ENCODE measurements at regions not wholly inside any gene's neighbourhood (a gene's known extent, or its start where the extent isn't known, plus 50 kb on each side); places are given as distances from the start of the nearest gene placed in this dataset.

DNA sequence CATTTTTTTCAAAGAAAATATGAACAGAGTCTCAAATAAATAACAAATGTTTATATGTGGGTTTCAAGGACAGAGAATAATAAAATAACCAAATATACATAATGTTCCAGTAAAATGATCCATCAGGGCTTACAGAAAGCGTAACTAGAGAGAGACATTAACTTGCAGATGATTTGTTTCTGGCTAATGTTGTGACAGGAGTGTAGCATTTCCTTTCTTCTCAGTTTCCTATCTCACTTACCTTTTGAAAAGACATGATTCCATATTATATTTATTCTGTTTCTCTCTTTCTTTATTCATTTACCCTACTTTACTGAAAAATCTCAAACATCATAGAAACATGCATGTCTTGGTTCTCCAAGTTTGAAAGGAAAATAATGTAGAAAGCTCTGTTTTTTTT, 451.3 kb upstream of the CDH9 start:
- CTCF ChIA-PET, result no interaction called here
- H3K4me3 ChIP-seq (ENCODE audit: low read length), result no peak overlapping the region
- POLR2A ChIA-PET, result no interaction called here

DNA sequence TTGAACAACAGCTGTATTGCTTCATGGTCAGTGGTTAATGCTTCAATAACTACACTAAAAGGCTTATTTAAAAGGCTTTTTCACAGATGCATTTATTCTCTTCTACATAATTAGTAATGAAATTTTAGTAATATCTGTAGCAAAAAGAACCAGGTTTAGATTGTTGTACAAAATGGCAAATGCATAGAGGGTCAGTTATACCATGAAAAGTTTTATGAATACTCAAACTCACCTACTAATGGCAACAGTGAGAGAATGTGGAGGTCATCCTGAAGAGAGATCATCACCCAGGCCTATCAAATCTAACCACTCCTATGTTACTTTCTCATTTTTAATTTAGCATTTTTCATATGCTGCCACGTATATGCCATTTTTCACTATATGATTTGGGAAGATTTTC, 444.3 kb upstream of the CDH9 start:
- Mint-ChIP-seq H3K27ac (no peak overlapping the region), H3K9me3 (peaks cover 5% of the 10 kb centered on the region), H3K36me3 (ENCODE audit: low read depth) (no peaks in the 10 kb centered on the region), H3K27me3 (no peaks in the 10 kb centered on the region), H3K4me3 (no peak overlapping the region), H3K4me1 (ENCODE audit: low read depth) (no peaks in the 10 kb centered on the region)
- intact Hi-C loops (cut with DNase I, micrococcal nuclease), result no loop called here
- Histone ChIP-seq H3K4me3 (ENCODE audit: low read length) (no peak overlapping the region), H3K27ac (ENCODE audit: low read depth in 1 of 2, low read length in 2 of 2) (no peak overlapping the region), H3K9me3 (ENCODE audit: control insufficient read depth in 1 of 2, insufficient read depth in 1 of 2, low read length in 2 of 2) (peaks cover 0 to 5% of the 10 kb centered on the region in 2 experiments), H3K4me1 (ENCODE audit: insufficient read depth, low read length) (no peaks in the 10 kb centered on the region), H3K36me3 (ENCODE audit: insufficient read depth, low read length) (no peaks in the 10 kb centered on the region), H3K27me3 (ENCODE audit: control insufficient read depth in 1 of 2, insufficient read depth in 2 of 2, low read length in 2 of 2) (no peaks in the 10 kb centered on the region)
- ChIA-PET CTCF (no interaction called here), POLR2A (no interaction called here)
- DNase-seq (no peak), ATAC-seq (ENCODE audit: poor library complexity) (no peak)
- TF ChIP-seq, protein P1, sequence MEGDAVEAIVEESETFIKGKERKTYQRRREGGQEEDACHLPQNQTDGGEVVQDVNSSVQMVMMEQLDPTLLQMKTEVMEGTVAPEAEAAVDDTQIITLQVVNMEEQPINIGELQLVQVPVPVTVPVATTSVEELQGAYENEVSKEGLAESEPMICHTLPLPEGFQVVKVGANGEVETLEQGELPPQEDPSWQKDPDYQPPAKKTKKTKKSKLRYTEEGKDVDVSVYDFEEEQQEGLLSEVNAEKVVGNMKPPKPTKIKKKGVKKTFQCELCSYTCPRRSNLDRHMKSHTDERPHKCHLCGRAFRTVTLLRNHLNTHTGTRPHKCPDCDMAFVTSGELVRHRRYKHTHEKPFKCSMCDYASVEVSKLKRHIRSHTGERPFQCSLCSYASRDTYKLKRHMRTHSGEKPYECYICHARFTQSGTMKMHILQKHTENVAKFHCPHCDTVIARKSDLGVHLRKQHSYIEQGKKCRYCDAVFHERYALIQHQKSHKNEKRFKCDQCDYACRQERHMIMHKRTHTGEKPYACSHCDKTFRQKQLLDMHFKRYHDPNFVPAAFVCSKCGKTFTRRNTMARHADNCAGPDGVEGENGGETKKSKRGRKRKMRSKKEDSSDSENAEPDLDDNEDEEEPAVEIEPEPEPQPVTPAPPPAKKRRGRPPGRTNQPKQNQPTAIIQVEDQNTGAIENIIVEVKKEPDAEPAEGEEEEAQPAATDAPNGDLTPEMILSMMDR (IDR thresholded peaks at IDR 0.05), result no peak

More for the DNA sequence above, 451.3 kb upstream of the CDH9 start:
- H3K36me3 Mint-ChIP-seq (ENCODE audit: low read depth), result no peaks in the 10 kb centered on the region
- H3K27me3 Mint-ChIP-seq, result no peaks in the 10 kb centered on the region
- no peak overlapping the region for H3K27ac Mint-ChIP-seq
- peaks cover 5 to 10% of the 10 kb centered on the region in 2 experiments for H3K9me3 ChIP-seq (ENCODE audit: control insufficient read depth in 1 of 2, insufficient read depth in 1 of 2, low read length in 2 of 2)
- no peaks in the 10 kb centered on the region for H3K36me3 ChIP-seq (ENCODE audit: insufficient read depth, low read length)
- ATAC-seq (ENCODE audit: poor library complexity) (no peak), DNase-seq (no peak)
- TF ChIP-seq, protein P1 (IDR thresholded peaks at IDR 0.05), result no peak
- H3K27ac ChIP-seq (ENCODE audit: low read depth in 1 of 2, low read length in 2 of 2), result no peak overlapping the region
- H3K27me3 ChIP-seq (ENCODE audit: control insufficient read depth in 1 of 2, insufficient read depth in 2 of 2, low read length in 2 of 2), result no peaks in the 10 kb centered on the region
- H3K4me1 ChIP-seq (ENCODE audit: insufficient read depth, low read length), result no peaks in the 10 kb centered on the region
- H3K9me3 Mint-ChIP-seq, result peaks cover 9% of the 10 kb centered on the region
- intact Hi-C loops (cut with DNase I, micrococcal nuclease), result no loop called here
- no peaks in the 10 kb centered on the region for H3K4me1 Mint-ChIP-seq (ENCODE audit: low read depth)
- H3K4me3 Mint-ChIP-seq, result no peak overlapping the region

GRCh38 chr5:27479859-27480258, 441.5 kb upstream of the CDH9 start:
- Histone ChIP-seq H3K4me1 (ENCODE audit: insufficient read depth, low read length) (no peaks in the 10 kb centered on the region), H3K27me3 (ENCODE audit: control insufficient read depth in 1 of 2, insufficient read depth in 2 of 2, low read length in 2 of 2) (no peaks in the 10 kb centered on the region), H3K36me3 (ENCODE audit: insufficient read depth, low read length) (no peaks in the 10 kb centered on the region), H3K9me3 (ENCODE audit: control insufficient read depth in 1 of 2, insufficient read depth in 1 of 2, low read length in 2 of 2) (peaks cover 0 to 5% of the 10 kb centered on the region in 2 experiments), H3K4me3 (ENCODE audit: low read length) (no peak overlapping the region), H3K27ac (ENCODE audit: low read depth in 1 of 2, low read length in 2 of 2) (no peak overlapping the region)
- Mint-ChIP-seq H3K27me3 (no peaks in the 10 kb centered on the region), H3K4me3 (no peak overlapping the region), H3K27ac (no peak overlapping the region), H3K9me3 (peaks cover 11% of the 10 kb centered on the region), H3K4me1 (ENCODE audit: low read depth) (no peaks in the 10 kb centered on the region), H3K36me3 (ENCODE audit: low read depth) (no peaks in the 10 kb centered on the region)
- TF ChIP-seq, protein P1 (IDR thresholded peaks at IDR 0.05), result no peak
- ChIA-PET POLR2A (no interaction called here), CTCF (no interaction called here)
- no peak for ATAC-seq (ENCODE audit: poor library complexity)
- no peak for DNase-seq
- intact Hi-C loops (cut with DNase I, micrococcal nuclease), result no loop called here

Measured in CD4-positive, alpha-beta T cell (primary cell).